ENCODE measurements at regions not wholly inside any gene's neighbourhood (a gene's known extent, or its start where the extent isn't known, plus 50 kb on each side); places are given as distances from the start of the nearest gene placed in this dataset.

GRCh38 chr22:49095366-49095765 is 732.3 kb downstream of the BRD1 start:
- DNase-seq (ENCODE audit: low read depth in 3 of 3) = no peak

- DNase-seq (ENCODE audit: low read depth in 3 of 3) = no peak
Measured at GRCh38 chr22:49094858-49095257, 732.8 kb downstream of the BRD1 start.

GRCh38 chr22:49094151-49094550 is 733.5 kb downstream of the BRD1 start:
- DNase-seq (ENCODE audit: low read depth in 3 of 3) = no peak

GRCh38 chr22:49093192-49093880 is 734.3 kb downstream of the BRD1 start:
- DNase-seq (ENCODE audit: low read depth in 3 of 3) = no peak

GRCh38 chr22:49092716-49093115 is 735.0 kb downstream of the BRD1 start:
- no peak for DNase-seq (ENCODE audit: low read depth in 3 of 3)

GRCh38 chr22:49091917-49092545 is 735.6 kb downstream of the BRD1 start:
- no peak for DNase-seq (ENCODE audit: low read depth in 3 of 3)

GRCh38 chr22:49091451-49091850 is 736.2 kb downstream of the BRD1 start:
- DNase-seq (ENCODE audit: low read depth in 3 of 3) = no peak

- no peak for DNase-seq (ENCODE audit: low read depth in 3 of 3)
Measured at GRCh38 chr22:49090853-49091135, 736.9 kb downstream of the BRD1 start.

GRCh38 chr22:49090061-49090852 is 737.4 kb downstream of the BRD1 start:
- no peak for DNase-seq (ENCODE audit: low read depth in 3 of 3)

- DNase-seq (ENCODE audit: low read depth in 3 of 3) = no peak
Measured at GRCh38 chr22:49088801-49089791, 738.6 kb downstream of the BRD1 start.

- DNase-seq (ENCODE audit: low read depth in 3 of 3) = no peak
Measured at GRCh38 chr22:49087716-49088601, 739.7 kb downstream of the BRD1 start.

GRCh38 chr22:49087198-49087597 is 740.5 kb downstream of the BRD1 start:
- no peak for DNase-seq (ENCODE audit: low read depth in 3 of 3)

GRCh38 chr22:49086606-49087157 is 741.0 kb downstream of the BRD1 start:
- no peak for DNase-seq (ENCODE audit: low read depth in 3 of 3)

- no peak for DNase-seq (ENCODE audit: low read depth in 3 of 3)
Measured at GRCh38 chr22:49086181-49086580, 741.5 kb downstream of the BRD1 start.

- DNase-seq (ENCODE audit: low read depth in 3 of 3) = no peak
Measured at GRCh38 chr22:49084206-49084605, 743.5 kb downstream of the BRD1 start.

GRCh38 chr22:49083607-49084006 is 744.1 kb downstream of the BRD1 start:
- no peak for DNase-seq (ENCODE audit: low read depth in 3 of 3)

- DNase-seq (ENCODE audit: low read depth in 3 of 3) = no peak
Measured at GRCh38 chr22:49082451-49082850, 745.2 kb downstream of the BRD1 start.

GRCh38 chr22:49081926-49082325 is 745.7 kb downstream of the BRD1 start:
- no peak for DNase-seq (ENCODE audit: low read depth in 3 of 3)

GRCh38 chr22:49081261-49081666 is 746.4 kb downstream of the BRD1 start:
- no peak for DNase-seq (ENCODE audit: low read depth in 3 of 3)

GRCh38 chr22:49080631-49081030 is 747.0 kb downstream of the BRD1 start:
- DNase-seq (ENCODE audit: low read depth in 3 of 3) = no peak
